Fibroblast of skin of back (primary cell): ENCODE measurements at regions not wholly inside any gene's neighbourhood (a gene's known extent, or its start where the extent isn't known, plus 50 kb on each side); places are given as distances from the start of the nearest gene placed in this dataset.
A peak's percentile ranks its signal among the peaks of the same experiment; 100 is the strongest.
"Not testable (repeated sequence)": the region's sequence is repeated elsewhere in the genome, so short reads cannot be mapped to it uniquely, and the experiment has no call there.

Experiments
- DNase-seq: peaks from one replicate; pipeline ENCODE4 v3.0.0-alpha.2; 2013

DNA sequence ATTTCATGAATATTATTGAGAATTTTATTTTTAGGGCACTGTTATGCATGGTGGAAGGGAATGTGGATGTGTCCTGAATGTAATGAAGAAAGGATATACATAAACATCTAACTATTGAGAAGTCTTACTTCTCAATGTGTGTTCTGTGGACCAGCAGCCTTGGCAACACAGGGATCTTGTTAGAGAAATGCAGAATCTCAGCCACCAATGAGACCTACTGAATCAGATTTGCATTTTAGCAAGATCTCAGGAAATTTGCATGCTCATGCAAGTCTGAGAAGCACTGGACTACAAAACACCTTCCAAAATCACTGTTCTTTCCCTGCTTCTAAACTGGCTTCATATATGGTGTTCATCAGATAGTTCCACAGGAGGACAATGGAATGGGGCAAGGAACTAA is 139.7 kb upstream of the WDFY3 start:
- DNase-seq, result no peak

DNA sequence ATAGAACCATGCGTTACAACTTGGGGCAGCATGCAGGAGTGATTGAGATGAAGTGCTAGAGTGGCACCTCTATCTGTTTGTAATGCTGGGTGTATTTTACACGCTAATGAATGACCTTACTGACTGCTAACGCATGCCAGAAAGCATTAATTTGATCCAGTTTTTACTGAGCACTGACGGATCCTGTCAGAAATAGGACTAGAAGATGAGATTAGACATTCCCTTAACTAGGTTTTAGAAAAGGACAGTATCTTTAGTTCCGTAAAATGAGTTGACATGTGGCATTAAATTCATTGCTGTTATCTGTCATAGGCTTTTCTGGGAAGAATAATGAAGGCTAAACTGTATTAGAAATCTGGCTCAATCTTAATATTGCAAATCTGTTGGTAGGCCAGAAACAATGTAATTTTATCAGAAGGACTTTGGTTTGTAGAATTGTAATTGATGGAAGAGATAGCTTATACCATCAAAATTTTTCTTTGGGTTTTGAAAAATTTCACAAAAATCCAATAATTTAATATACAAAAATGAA is 140.4 kb upstream of the WDFY3 start:
- no peak for DNase-seq

DNA sequence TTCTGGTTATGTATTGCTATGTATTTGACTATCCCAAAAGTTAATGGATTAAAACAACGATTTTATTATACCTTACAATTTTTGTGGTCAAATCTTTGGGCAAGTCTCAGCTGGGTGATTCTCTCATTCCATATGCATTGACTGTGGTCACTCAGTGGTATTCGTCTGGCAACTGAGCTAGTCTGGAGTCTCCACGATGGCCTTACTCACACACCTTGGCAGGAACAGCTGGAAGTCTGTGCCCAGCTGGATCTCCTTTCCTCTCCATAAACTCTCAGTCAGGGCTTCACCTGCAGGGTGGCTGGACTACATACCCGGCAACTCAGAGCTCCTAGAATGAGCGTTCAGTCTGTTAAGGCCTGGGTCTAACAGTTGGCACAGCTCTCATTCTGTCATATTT is 141.1 kb upstream of the WDFY3 start:
- DNase-seq, result no peak

DNA sequence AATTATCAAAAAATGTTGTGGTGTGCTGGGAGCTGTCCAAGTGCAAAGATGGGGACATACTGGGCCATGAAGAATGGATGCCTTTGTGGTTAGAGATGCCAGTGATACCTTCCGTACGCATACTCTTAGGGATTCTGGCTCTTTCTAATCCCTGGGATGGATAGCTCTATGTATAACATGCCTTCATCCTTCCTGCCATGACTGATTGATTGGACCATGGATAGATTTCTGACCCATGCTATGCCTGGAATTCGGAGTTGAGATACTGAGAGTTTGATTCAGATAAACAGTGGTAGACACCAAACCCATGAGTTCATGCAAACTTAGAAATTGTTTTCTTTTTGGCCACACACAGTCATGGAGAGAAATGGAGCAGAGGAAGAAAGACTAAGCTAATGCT is 147.2 kb upstream of the WDFY3 start:
- DNase-seq, result peak; percentile 30

DNA sequence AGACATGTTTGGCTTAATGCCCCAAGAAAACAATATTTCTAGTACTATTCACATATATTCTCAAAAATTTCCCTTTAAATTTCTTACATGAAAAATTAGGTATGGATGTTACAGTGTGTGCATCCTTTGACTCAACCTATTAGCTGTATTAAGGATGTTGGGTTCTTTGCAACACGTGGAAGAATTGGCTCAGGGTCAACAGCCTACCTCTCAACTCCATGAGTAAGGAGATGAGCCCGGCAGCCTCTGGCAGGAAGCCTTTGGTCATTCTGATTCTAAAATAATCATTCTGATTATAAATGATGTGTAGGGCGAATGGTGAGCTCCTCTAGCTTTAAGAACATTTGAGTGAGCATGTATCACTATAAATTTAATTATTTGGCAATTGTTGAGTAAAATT is 148.0 kb upstream of the WDFY3 start:
- no peak for DNase-seq

DNA sequence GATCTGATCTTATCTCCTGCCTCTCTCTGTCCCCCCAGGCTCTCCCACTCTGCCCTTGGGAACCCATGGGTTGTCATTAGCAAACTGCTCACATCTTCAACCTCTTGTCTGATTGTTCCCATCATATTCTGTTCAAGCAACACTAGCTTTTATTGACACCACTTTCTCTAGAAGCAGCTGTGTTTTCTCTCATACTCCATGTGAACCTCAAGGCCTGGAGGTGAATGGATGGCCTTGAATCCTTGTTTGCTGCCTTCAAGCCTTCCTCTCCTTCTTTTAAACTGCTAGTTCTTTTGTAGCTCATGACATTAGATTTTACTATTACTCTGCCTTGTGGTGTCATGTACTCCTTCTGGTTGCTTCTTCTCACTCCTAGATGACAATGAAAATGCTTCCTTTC is 149.5 kb upstream of the WDFY3 start:
- DNase-seq, result no peak

DNA sequence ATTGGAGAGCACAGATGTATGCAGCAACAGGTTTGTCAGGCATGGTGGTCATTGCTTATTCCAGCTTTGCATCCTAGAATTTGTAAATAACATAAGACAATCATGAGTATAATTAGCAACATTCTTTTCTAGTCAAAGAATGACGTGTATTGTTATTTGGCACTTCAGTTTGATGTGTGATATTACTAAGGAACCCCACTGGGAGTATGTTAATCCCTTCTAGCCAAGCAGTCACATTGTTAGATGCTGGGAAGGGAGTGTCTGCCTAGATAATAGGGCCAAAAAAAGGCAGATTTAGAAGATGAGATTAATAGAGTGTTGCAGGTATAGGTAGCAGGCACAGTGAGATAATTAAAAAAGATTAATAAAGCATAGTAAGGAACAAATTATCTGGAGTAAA is 159.2 kb upstream of the WDFY3 start:
- no peak for DNase-seq

DNA sequence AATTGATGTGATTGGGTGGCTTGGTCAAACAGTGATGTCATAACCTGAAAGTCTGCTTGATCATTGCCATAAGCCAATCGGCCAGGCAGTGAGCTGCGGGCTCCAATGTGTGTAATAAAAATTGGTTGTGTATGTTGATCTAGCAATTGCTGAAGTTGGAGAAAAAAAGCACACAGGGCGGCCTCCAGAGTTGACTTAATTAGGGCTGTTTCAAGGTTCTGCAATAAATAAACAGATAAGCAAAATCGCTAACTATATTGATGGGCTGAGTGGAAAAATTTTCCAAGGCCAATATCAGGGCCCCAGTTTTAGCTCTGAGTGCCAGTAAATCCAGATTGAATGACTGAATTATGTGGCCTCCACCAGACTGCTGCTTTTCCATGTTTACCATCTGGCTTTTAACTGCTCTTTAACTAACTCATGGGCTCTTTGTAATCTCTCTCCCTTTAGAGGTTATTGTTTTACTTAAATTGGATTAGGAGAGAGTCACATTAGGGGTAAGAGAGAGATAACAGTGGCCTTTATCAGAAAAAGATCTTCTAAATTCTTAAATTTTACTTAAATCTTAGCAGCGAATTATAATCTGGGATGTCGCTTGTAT is 160.6 kb upstream of the WDFY3 start:
- no peak for DNase-seq

DNA sequence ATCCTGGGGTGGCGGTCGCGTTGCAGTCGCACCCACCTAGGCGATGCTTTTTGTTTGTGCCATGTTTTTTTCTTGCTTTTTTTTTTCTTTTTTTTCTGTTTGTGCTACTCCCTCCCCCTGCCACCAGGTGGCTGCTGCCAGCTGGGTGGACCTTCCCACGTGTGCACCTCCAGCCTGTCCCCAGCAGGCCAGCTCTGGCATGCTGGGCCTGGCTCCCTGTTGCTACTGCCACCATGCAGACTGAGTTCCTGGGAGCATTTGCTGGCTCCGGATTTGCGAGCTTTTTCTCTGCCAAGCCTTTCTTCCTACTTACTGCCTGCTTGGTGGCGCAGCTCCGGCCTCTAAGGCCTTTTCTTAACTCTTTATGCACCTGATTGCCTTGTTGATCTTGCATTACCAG is 161.2 kb upstream of the WDFY3 start:
- DNase-seq, result peak; percentile 13

DNA sequence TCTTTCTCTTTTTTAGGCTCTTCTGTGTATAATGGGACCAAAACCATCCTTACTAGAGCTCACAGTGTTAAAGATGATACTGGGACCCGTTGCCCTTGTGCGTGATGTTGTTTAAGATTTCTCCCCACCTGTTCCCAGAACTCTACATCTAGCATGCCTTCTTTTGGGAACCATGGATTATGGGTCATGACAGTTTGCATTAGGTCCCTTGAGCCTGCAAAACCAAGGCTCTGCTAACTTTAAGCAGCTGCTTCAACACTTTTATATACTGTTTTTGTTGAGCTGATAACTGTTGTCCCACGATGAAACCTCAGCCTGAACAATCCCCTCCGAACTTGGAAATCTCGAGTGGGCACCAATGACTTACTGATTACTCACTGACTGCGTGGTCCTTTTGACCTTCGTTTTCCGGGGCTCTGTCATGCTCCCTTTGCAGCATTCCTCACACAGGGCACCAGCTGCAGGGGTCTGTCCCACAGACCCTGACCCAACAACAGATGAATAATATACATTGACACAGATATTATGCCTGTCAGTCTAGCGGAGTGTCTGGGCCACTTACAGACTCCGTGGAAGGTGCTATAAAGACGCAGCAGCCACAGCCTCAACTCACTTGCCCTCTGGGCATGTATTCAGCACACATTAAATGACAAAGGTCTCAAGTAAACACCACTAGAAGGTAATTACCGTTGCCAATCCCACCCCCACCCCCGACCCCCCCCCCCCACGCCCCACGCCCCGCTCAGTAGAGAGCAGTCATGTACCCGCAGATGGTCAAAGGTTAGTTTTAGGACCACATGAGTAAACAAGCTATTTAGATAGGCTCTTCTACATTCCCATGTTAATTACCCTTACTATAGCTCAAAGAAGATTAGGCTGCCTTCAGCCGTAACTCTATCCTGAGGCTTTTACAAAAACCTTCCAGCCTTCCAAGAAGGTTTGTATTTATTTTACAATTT is 162.0 kb upstream of the WDFY3 start:
- no peak for DNase-seq

DNA sequence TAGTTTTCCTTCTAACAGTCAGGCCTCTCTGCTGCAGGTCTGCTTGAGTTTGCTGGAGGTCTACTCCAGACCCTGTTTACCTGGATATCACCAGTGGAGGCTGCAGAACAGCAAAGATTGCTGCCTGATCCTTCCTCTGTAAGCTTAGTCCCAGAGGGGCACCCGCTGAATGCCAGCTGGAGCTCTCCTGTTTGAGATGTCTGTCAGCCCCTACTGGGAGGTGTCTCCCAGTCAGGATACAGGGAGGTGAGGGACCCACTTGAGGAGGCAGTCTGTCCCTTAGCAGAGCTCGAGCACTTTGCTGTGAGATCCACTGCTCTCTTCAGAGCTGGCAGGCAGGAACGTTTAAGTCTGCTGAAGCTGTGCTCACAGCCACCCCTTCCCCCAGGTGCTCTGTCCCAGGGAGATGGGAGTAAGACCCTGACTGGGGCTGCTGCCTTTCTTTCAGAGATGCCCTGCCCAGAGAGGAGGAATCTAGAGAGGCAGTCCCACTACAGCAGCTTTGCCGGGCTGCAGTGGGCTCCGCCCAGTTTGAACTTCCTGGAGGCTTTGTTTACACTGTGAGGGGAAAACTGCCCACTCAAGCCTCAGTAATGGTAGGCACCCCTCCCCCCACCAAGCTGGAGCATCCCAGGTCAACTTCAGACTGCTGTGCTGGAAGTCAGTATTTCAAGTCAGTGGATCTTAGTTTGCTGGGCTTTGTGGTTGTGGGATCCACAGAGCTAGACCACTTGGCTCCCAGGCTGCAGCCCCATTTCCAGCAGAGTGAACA is 163.1 kb upstream of the WDFY3 start:
- DNase-seq, result not testable (repeated sequence)

DNA sequence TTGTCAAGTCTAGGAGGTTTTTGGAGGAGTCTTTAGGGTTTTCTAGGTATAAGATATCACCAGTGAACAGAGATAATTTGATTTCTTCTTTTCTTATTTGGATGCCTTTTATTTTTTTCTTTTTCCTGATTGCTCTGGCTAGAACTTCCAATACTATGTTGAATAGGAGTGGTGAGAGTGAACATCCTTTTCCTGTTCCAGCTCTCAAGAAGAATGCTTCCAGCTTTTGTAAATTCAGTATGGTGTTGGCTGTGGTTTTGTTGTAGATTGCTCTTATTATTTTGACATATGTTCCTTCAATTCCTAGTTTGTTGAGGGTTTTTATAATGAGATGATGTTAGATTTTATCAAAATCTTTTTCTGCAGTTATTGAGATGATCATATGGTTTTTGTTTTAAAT is 165.6 kb upstream of the WDFY3 start:
- no peak for DNase-seq

DNA sequence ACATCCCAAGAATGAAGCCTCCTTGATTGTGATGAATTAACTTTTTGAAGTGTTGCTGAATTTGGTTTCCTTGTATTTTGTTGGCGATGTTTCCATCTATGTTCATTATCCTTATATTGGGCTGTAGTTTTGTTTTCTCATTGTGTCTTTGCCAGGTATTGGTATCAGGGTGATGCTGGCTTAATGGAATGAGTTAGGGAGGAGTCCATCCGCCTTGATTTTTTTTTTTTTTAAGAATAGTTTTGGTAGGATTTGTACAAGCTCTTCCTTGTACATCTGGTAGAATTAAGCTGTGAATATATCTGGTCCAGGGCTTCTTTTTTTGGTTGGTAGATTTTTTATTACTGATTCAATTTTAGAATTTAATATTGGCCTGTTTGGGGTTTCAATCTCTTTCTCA is 166.1 kb upstream of the WDFY3 start:
- DNase-seq, result no peak

DNA sequence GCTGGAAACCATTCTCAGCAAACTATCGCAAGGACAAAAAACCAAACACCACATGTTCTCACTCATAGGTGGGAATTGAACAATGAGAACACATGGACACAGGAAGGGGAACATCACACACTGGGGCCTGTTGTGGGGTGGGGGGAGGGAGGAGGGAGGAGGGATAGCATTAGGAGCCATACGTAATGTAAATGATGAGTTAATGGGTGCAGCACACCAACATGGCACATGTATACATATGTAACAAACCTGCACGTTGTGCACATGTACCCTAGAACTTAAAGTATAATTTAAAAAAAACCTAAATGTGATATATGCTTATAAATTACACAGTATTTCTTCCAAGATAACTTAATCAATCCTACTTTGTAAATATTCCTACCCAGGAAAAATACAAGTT is 173.3 kb upstream of the WDFY3 start:
- not testable (repeated sequence) for DNase-seq

DNA sequence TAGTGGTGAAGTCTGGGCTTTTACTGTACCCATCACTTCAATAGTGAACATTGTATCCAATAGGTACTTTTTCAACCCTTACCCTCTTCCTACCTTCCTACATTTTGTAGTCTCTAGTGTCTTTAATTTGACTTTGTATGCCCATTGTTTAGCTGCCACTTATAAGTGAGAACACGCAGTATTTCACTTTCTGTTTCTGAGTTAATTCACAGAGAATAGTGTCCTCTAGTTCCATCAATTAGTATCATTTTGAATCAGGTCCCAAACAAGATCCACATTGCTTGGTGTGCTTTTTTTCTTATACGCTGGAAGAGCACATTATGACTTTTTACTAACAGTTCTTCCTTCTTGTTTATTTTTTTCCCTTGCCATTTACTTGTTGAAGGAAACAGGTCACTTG is 176.0 kb upstream of the WDFY3 start:
- no peak for DNase-seq

DNA sequence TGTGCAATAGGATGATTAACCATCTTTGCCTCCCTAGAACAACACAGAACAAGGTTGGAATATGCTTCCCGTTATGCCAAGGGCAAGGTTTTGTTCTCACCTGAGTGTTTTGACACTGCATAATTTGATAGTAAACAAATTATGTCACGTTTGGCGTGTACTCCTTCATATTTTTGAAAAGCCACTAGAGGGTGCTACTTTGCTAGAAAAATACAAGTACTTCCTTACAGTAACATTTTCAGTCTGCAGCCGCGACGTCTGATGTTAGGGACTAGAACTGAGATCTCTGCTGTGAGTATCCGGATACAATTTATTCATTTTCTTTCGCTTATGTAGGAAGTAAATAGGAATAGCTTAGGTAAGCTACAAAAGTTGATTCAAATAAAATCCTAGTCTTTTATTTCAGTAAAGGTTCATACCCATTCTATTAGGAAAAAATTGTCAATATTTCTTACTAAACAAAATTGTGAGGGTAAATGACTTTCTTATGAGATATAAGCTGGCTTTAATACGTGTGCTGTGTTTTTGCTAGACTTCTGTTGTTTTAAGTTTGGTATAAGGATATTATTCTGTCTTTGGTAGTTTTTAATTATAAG is 181.1 kb upstream of the WDFY3 start:
- DNase-seq, result peak; percentile 62

DNA sequence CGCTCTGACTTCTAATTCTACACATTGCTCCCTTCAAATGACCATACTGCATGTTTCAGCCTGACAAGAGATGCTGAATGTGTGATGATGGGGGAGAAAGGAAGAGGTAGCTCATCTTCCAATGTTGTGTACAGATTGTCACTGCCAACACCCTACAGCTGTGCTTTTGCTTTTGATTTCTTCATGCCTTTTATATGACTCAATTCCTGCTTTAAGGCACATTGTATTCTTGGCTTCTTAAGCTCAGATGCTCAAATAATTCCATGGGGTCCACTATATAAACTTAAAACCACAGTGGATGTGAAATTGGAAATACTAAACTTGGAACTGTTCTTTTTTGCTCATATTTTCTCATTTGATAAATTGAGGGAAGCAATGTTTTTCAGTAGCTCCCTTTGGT is 183.2 kb upstream of the WDFY3 start:
- DNase-seq, result peak; percentile 28

DNA sequence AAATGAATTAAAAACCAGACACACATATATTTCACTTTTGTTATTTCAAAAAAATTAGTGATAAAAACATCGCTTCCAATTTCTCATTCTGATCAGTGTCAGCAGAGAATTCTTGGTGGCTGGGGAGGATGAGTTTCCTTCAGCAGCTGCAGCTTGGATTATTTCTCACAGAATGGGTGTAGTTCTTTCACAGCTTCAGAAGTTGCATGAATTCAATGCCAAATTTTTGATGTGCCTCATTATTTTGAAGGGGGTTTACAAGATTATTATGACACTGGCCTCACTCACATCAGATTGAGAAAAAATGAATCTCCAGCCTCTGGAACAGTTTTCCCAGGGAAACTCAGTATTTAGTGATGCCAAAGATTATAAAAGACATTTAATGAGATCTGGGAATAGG is 184.9 kb upstream of the WDFY3 start:
- no peak for DNase-seq

DNA sequence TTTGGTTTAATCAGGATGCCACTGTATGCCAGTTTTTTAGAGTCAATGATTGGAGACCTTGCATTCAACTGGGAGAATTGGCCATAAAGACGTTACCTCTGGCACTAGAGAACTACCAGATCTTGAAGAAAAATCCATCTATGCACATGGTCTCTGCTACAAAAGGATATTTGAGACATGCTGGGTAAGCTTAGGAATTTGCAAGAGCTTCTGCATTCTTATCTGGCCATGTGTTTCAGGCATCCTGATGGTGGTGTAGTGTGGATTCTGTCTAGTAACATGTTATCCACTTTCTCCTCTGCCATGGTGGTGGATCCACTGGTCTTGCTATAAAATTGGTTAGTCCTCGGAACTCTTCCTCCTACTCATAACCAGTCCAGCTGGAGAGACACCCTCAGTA is 185.3 kb upstream of the WDFY3 start:
- DNase-seq, result no peak

DNA sequence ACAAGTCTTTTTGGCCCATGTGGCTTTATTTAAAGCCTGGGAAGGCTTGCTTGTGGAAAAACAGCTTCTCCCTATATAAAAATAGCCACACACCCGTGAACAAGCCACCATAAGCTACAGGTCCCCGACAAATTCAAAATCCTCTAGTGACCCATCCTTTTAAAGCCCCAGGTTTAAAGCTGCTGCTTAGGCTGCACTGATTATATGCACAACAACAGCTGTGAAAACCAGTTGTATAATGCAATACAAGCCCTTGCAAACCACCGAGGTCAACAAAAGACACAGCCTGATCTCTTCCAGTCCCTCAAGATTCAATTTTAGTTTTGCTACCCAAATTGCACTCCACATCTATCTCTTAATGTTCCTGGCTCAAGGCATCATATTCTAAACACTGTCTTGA is 186.0 kb upstream of the WDFY3 start:
- no peak for DNase-seq

DNA sequence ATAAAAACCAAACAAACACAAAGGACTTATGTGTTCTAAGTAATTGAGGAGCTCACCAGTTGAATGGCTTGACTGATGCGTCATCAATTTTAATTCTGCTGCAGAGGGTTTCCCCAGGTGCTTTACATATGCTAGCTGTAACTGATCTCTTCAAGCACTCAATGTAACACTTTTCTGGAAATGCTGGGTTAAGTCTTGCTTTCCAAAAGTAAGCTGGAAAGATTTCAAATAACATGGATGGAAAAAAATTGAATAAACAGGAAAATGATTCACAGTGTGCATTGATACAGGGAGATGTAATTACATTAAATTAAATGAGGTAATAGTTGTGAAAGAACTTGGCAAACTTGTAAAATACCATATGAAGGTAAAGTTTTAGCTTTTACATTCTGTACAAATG is 186.7 kb upstream of the WDFY3 start:
- DNase-seq, result no peak

DNA sequence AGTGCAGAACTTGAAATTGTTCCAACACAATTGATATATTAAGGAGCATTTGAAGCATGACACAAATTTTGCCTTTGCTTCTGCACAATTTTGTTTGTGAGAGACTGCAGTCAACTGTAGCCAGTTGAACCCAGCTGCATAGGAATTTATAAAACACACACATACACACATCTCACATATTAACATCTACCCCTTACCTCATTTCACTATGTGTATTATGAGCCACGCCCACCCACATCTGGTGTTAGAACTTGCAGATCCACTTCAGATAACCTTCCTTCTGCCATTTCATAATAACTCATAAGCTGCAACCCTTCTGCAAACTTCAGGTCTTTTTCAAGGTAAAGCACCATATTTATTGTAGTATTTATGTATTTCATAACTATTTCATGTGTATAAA is 188.1 kb upstream of the WDFY3 start:
- DNase-seq, result no peak

DNA sequence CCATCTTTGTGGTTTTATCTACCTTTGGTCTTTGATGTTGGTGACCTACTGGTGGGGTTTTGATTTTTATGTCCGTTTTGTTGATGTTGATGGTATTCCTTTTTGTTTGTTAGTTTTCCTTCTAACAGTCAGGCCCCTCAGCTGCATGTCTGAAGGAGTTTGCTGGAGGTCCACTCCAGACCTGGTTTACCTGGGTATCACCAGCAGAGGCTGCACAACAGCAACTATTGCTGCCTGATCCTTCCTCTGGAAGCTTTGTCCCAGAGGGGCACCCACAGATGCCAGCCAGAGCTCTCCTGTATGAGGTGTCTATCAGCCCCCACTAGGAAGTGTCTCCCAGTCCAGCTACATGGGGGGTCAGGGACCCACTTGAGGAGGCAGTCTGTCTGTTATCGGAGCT is 199.3 kb upstream of the WDFY3 start:
- no peak for DNase-seq
